ENCODE measurements at regions not wholly inside any gene's neighbourhood (a gene's known extent, or its start where the extent isn't known, plus 50 kb on each side); places are given as distances from the start of the nearest gene placed in this dataset.

DNA sequence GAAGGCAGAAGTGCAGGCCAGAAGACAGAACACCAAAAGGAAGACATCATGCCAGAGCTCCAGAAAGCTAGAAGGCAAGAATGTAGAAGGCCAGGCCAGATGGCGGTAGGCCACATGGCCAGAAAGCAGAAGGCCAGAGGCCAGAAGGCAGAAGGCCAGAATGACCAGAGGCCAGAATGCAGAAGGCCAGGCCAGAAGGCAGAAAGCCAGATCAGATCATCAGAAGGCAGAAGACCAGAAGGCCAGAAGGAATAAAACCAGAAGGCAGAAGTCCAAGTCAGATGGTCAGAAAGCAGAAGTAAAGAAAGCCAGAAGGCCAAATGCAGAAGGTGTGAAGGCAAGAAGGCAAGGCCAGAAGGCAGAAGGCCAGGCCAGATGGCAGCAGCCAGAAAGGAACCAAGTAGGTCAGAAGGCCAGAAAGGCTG lies 185.0 kb downstream of the TUBA3C start:
- Histone ChIP-seq H3K4me1 (ENCODE audit: control insufficient read depth in 5 of 5, insufficient read depth in 5 of 5, low read length in 5 of 5) (peaks cover 2 to 40% (median 30%) of the 10 kb centered on the region in 5 donors), H3K27me3 (ENCODE audit: control insufficient read depth in 5 of 5, insufficient read depth in 4 of 5, low read length in 5 of 5) (no peaks in the 10 kb centered on the region), H3K27ac (ENCODE audit: low read depth, low read length) (no peak overlapping the region), H3K9ac (ENCODE audit: low read length in 5 of 5) (no peak overlapping the region), H3K9me3 (ENCODE audit: control insufficient read depth in 5 of 5, low read length in 5 of 5) (peaks cover 2 to 46% (median 37%) of the 10 kb centered on the region in 5 donors), H3K4me3 (ENCODE audit: low read depth in 1 of 5, low read length in 5 of 5) (no peak overlapping the region), H3K36me3 (ENCODE audit: control insufficient read depth in 5 of 5, insufficient read depth in 5 of 5, low read length in 5 of 5) (no peaks in the 10 kb centered on the region)

DNA sequence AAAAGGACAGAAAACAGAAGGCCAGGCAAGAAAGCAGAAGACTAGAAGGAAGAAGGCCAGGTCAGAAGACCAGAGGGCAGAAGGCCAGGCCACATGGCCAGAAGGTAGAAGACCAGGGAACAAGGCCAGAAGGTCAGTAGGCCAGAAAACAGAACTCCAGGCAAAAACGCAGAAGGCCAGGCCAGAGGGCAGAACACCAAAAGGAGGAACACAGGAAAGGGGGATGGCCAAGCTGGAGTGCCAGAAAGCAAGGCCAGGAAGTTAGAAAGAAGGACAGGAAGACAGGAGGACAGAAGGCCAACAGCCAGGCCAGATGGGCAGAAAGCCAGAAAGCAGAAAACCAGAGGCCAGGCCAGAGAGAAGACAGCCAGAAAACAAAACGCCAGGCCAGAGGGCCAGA lies 185.4 kb downstream of the TUBA3C start:
- Histone ChIP-seq H3K9ac (ENCODE audit: low read length in 5 of 5) (no peak overlapping the region), H3K27me3 (ENCODE audit: control insufficient read depth in 5 of 5, insufficient read depth in 4 of 5, low read length in 5 of 5) (no peaks in the 10 kb centered on the region), H3K27ac (ENCODE audit: low read depth, low read length) (no peak overlapping the region), H3K9me3 (ENCODE audit: control insufficient read depth in 5 of 5, low read length in 5 of 5) (peaks cover 2 to 45% (median 37%) of the 10 kb centered on the region in 5 donors), H3K4me3 (ENCODE audit: low read depth in 1 of 5, low read length in 5 of 5) (no peak overlapping the region), H3K36me3 (ENCODE audit: control insufficient read depth in 5 of 5, insufficient read depth in 5 of 5, low read length in 5 of 5) (no peaks in the 10 kb centered on the region), H3K4me1 (ENCODE audit: control insufficient read depth in 5 of 5, insufficient read depth in 5 of 5, low read length in 5 of 5) (peaks cover 2 to 40% (median 30%) of the 10 kb centered on the region in 5 donors)

DNA sequence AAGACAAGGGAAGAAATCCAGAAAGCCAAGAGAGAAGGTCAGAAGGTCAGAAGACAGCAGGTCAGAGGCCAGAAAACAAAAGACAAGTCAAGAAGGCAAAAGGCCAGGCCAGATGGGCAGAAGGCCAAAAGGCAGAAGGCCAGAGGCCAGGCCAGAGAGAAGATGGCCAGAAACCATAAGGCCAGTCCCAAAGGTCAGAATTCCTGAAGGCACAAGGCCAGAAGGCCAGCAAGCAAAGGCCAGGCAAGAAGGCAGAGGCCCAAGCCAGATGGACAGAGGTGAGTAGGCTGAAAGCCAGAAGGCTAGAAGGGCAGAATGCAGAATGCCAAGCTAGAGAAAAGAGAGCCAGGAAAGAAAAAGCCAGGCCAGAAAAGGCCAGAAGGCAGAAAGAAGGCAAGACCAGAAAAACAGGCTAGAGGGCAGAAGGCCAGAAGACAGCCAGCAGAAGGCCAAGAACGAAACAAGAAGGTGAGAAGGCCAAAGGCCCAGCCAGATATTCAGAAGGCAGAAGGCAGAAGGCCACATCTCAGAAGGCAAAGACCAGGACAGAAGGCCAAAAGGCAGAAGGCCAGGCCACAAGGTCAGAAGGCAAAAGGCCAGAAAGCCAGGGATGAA lies 186.3 kb downstream of the TUBA3C start:
- peaks cover 2 to 40% (median 30%) of the 10 kb centered on the region in 5 donors for H3K4me1 ChIP-seq (ENCODE audit: control insufficient read depth in 5 of 5, insufficient read depth in 5 of 5, low read length in 5 of 5)
- no peak overlapping the region for H3K27ac ChIP-seq (ENCODE audit: low read depth, low read length)
- H3K9me3 ChIP-seq (ENCODE audit: control insufficient read depth in 5 of 5, low read length in 5 of 5): peaks cover 2 to 45% (median 37%) of the 10 kb centered on the region in 5 donors
- H3K27me3 ChIP-seq (ENCODE audit: control insufficient read depth in 5 of 5, insufficient read depth in 4 of 5, low read length in 5 of 5): no peaks in the 10 kb centered on the region
- no peak overlapping the region for H3K9ac ChIP-seq (ENCODE audit: low read length in 5 of 5)
- H3K36me3 ChIP-seq (ENCODE audit: control insufficient read depth in 5 of 5, insufficient read depth in 5 of 5, low read length in 5 of 5): no peaks in the 10 kb centered on the region
- H3K4me3 ChIP-seq (ENCODE audit: low read depth in 1 of 5, low read length in 5 of 5): peak overlapping the region in 2 of 5 donors; percentile 5 to 15

DNA sequence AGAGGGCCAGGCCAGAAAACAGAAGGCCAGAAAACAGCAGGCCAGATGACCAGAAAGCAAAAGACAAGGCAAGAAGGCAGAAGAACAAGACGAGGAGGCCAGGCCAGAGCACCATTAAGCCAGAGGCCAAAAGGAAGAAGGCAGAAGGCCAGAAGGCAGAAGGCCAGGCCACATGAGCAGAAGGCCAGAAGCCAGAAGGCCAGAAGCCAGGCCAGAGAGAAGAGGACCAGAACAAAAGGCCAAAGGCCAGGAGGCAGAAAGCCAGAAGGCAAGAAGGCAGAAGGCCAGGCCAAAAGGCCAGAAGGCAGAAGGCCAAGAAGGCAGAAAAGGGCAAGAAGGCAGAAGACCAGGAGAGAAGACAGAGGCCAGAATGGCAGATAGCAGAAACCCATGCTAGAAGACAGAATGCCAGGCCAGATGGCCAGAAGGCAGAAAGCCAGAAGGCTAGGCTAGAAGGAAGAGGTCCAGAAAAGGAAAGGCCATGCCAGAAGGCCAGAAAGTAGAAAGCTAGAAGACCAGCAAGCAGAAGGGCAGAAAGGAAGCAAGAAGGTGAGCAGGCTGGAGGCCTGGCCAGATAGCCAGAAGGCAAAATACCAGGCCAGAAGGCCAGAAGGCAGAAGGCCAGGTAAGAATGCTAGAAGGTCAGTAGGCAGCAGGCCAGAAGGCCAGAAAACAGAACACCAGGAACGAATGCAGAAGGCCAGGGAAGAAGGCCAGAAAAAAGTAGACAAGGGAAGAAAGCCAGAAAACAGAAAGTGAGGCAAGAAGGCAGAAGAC lies 187.6 kb downstream of the TUBA3C start:
- peak overlapping the region in 3 of 5 donors; percentile 12 to 20 (median 19) for H3K4me3 ChIP-seq (ENCODE audit: low read depth in 1 of 5, low read length in 5 of 5)
- peaks cover 2 to 40% (median 30%) of the 10 kb centered on the region in 5 donors for H3K4me1 ChIP-seq (ENCODE audit: control insufficient read depth in 5 of 5, insufficient read depth in 5 of 5, low read length in 5 of 5)
- no peaks in the 10 kb centered on the region for H3K36me3 ChIP-seq (ENCODE audit: control insufficient read depth in 5 of 5, insufficient read depth in 5 of 5, low read length in 5 of 5)
- no peak overlapping the region for H3K9ac ChIP-seq (ENCODE audit: low read length in 5 of 5)
- no peak overlapping the region for H3K27ac ChIP-seq (ENCODE audit: low read depth, low read length)
- H3K9me3 ChIP-seq (ENCODE audit: control insufficient read depth in 5 of 5, low read length in 5 of 5): peaks cover 2 to 45% (median 37%) of the 10 kb centered on the region in 5 donors
- no peaks in the 10 kb centered on the region for H3K27me3 ChIP-seq (ENCODE audit: control insufficient read depth in 5 of 5, insufficient read depth in 4 of 5, low read length in 5 of 5)

DNA sequence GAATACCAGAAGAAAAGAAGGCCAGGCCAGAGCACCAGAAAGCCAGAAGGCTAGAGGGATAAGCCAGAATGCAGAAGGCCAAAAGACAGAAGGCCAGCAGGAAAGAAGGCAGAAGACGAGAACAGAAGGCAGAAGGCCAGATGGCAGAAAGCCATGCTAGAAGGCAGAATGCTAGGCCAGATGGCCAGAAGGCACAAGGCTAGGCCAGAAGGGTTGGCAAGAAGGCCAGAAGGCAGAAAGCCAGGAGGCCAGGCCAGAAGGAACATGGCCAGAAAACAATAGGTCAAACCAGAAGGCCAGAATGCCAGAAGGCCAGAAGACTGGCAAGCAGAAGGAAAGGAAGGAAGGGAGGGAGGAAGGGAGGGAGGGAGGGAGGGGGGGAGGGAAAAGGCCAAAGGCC lies 188.8 kb downstream of the TUBA3C start:
- Histone ChIP-seq H3K4me3 (ENCODE audit: low read depth in 1 of 5, low read length in 5 of 5) (peak overlapping the region in 1 of 5 donors; percentile 26), H3K27ac (ENCODE audit: low read depth, low read length) (no peak overlapping the region), H3K4me1 (ENCODE audit: control insufficient read depth in 5 of 5, insufficient read depth in 5 of 5, low read length in 5 of 5) (peaks cover 2 to 40% (median 30%) of the 10 kb centered on the region in 5 donors), H3K9ac (ENCODE audit: low read length in 5 of 5) (no peak overlapping the region), H3K36me3 (ENCODE audit: control insufficient read depth in 5 of 5, insufficient read depth in 5 of 5, low read length in 5 of 5) (no peaks in the 10 kb centered on the region), H3K9me3 (ENCODE audit: control insufficient read depth in 5 of 5, low read length in 5 of 5) (peaks cover 2 to 45% (median 37%) of the 10 kb centered on the region in 5 donors), H3K27me3 (ENCODE audit: control insufficient read depth in 5 of 5, insufficient read depth in 4 of 5, low read length in 5 of 5) (no peaks in the 10 kb centered on the region)

DNA sequence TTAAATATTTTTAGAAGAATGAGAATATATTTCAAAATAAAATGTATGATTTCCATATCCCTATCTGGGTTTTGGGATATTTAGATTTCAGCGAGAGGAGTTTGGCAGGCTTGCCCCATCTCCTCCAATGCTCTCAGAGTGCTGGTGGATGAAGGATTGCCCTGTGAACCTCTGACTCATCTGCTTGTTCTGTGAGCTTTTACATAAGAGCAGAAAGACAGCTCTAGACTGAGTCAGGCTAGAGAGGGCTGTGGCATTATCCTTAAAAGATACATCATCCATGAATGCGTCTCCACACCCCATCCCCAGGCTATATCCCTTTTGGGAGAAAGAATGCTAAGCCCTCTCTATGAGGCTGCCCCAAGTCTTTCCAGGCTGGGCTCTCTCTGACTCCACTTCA lies 190.6 kb downstream of the TUBA3C start:
- H3K27ac ChIP-seq (ENCODE audit: low read depth, low read length): no peak overlapping the region
- H3K4me1 ChIP-seq (ENCODE audit: control insufficient read depth in 5 of 5, insufficient read depth in 5 of 5, low read length in 5 of 5): peaks cover 2 to 33% (median 28%) of the 10 kb centered on the region in 5 donors
- H3K9ac ChIP-seq (ENCODE audit: low read length in 5 of 5): no peak overlapping the region

DNA sequence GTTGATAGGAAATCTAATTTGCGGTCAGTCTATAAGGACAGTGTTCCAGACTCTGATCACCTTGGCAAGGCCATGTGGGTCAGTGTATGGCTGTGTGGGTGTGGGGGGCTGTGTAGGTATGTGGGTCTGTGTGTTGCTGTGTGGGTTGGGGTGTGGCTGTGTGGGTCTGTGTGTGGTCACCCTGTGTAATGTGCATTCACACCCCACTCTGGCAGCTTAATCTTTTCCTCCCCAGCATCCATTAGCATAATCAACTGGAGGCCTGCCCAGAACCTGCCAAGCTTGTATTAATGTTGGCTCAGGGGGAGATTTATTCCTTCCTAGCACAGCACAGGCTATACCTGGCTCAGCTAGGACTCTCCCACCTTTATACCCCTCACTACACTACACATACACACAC lies 203.2 kb downstream of the TUBA3C start:
- no peak overlapping the region for H3K4me3 ChIP-seq (ENCODE audit: low read depth in 1 of 5, low read length in 5 of 5)
- peaks cover 0 to 5% (median 0%) of the 10 kb centered on the region in 5 donors for H3K27me3 ChIP-seq (ENCODE audit: control insufficient read depth in 5 of 5, insufficient read depth in 4 of 5, low read length in 5 of 5)
- H3K27ac ChIP-seq (ENCODE audit: low read depth, low read length): no peak overlapping the region
- no peak overlapping the region for H3K9ac ChIP-seq (ENCODE audit: low read length in 5 of 5)
- H3K9me3 ChIP-seq (ENCODE audit: control insufficient read depth in 5 of 5, low read length in 5 of 5): peaks cover 0 to 4% (median 1%) of the 10 kb centered on the region in 5 donors
- no peaks in the 10 kb centered on the region for H3K36me3 ChIP-seq (ENCODE audit: control insufficient read depth in 5 of 5, insufficient read depth in 5 of 5, low read length in 5 of 5)
- H3K4me1 ChIP-seq (ENCODE audit: control insufficient read depth in 5 of 5, insufficient read depth in 5 of 5, low read length in 5 of 5): no peaks in the 10 kb centered on the region

More for the DNA sequence above, 190.6 kb downstream of the TUBA3C start:
- Histone ChIP-seq H3K27me3 (ENCODE audit: control insufficient read depth in 5 of 5, insufficient read depth in 4 of 5, low read length in 5 of 5) (no peaks in the 10 kb centered on the region), H3K9me3 (ENCODE audit: control insufficient read depth in 5 of 5, low read length in 5 of 5) (peaks cover 2 to 35% (median 27%) of the 10 kb centered on the region in 5 donors), H3K36me3 (ENCODE audit: control insufficient read depth in 5 of 5, insufficient read depth in 5 of 5, low read length in 5 of 5) (no peaks in the 10 kb centered on the region), H3K4me3 (ENCODE audit: low read depth in 1 of 5, low read length in 5 of 5) (no peak overlapping the region)

DNA sequence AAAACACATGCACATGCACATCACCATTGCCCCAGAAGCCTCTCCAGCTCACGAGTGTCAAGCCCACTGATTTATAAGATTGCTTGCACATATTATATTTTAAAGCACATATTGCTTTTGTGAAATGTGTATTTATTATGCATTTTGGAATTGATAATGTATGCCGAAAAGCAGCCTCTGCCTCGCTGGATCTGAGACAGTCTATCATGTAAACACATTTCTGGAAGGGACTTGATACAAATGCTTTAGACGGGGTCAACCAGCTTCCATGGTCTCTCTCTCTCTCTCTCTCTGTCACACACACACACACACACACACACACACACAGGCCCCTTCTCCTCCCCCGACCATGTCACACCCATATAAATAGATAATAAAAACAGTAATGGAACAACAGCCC lies 203.8 kb downstream of the TUBA3C start:
- Histone ChIP-seq H3K9ac (ENCODE audit: low read length in 5 of 5) (no peak overlapping the region), H3K27ac (ENCODE audit: low read depth, low read length) (no peak overlapping the region), H3K9me3 (ENCODE audit: control insufficient read depth in 5 of 5, low read length in 5 of 5) (peaks cover 0 to 4% (median 0%) of the 10 kb centered on the region in 5 donors), H3K4me3 (ENCODE audit: low read depth in 1 of 5, low read length in 5 of 5) (no peak overlapping the region), H3K36me3 (ENCODE audit: control insufficient read depth in 5 of 5, insufficient read depth in 5 of 5, low read length in 5 of 5) (no peaks in the 10 kb centered on the region), H3K27me3 (ENCODE audit: control insufficient read depth in 5 of 5, insufficient read depth in 4 of 5, low read length in 5 of 5) (peaks cover 0 to 5% (median 0%) of the 10 kb centered on the region in 5 donors), H3K4me1 (ENCODE audit: control insufficient read depth in 5 of 5, insufficient read depth in 5 of 5, low read length in 5 of 5) (no peaks in the 10 kb centered on the region)

DNA sequence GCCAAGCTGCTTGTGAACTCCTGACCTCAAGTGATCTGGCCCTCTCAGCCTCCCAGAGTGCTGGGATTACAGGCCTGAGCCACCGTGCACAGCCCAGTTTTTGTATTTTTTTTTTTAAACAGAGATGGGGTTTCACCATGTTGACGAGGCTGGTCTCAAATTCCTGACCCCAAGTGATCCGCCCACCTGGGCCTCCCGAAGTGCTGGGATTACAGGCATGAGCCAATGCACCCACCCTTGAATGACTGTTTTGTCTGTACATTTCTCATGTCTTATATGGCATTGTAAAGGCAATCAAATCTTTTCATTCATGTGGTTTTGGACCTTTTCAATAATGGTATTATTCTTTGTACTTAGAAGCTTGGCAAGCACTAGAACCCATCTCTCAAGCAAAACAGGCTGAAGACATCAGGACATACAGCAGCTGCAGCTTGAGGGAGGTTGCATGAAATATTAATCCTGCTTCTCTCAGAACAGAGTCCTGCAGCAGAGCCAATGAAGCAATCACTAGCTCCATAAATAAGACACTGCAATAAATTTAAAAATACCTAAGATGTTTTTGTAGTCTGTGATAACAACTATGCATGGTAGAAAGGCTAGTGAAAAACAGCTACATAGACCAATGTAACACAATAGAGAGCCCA lies 209.9 kb downstream of the TUBA3C start:
- H3K9ac ChIP-seq (ENCODE audit: low read length in 5 of 5): no peak overlapping the region
- no peak overlapping the region for H3K27ac ChIP-seq (ENCODE audit: low read depth, low read length)
- H3K36me3 ChIP-seq (ENCODE audit: control insufficient read depth in 5 of 5, insufficient read depth in 5 of 5, low read length in 5 of 5): no peaks in the 10 kb centered on the region
- H3K9me3 ChIP-seq (ENCODE audit: control insufficient read depth in 5 of 5, low read length in 5 of 5): no peaks in the 10 kb centered on the region
- no peaks in the 10 kb centered on the region for H3K27me3 ChIP-seq (ENCODE audit: control insufficient read depth in 5 of 5, insufficient read depth in 4 of 5, low read length in 5 of 5)
- no peak overlapping the region for H3K4me3 ChIP-seq (ENCODE audit: low read depth in 1 of 5, low read length in 5 of 5)
- no peaks in the 10 kb centered on the region for H3K4me1 ChIP-seq (ENCODE audit: control insufficient read depth in 5 of 5, insufficient read depth in 5 of 5, low read length in 5 of 5)

All from subcutaneous abdominal adipose tissue (tissue), 5 donors.